ENCODE measurements at regions not wholly inside any gene's neighbourhood (a gene's known extent, or its start where the extent isn't known, plus 50 kb on each side); places are given as distances from the start of the nearest gene placed in this dataset.
"Not testable (repeated sequence)": the region's sequence is repeated elsewhere in the genome, so short reads cannot be mapped to it uniquely, and the experiment has no call there.

DNA sequence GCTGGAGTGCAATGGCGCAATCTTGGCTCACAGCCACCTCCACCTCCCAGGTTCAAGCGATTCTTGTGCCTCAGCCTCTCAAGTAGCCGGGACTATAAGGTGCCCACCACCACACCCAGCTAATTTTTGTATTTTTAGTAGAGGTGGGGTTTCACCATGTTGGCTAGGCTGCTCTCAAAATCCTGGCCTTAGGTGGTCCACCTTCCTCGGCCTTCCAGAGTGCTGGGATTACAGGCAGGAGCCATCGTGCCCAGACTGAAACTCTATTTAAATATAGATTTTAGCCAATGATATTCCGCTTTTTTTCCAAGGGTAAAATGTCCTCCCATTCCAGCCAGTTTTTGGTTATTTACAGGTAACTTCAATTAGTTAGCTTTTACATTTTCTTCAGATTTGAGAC is 79.4 kb upstream of the TPTE start:
- H3K4me1 ChIP-seq; H3K27ac ChIP-seq; H3K4me3 ChIP-seq; H3K27me3 ChIP-seq; DNase-seq; intact Hi-C loops (cut with DNase I); H3K36me3 ChIP-seq: not testable (repeated sequence)
- H3K9me3 ChIP-seq, result peaks cover 0 to 59% (median 22%) of the 10 kb centered on the region in 12 donors
- ATAC-seq, result peak in 1 of 4 donors; percentile 16
- WGBS, 4 donors, result 59 to 64% (median 60%) methylated on average over 6 of the region's 6 CpGs

- H3K27ac ChIP-seq; intact Hi-C loops (cut with DNase I); H3K4me3 ChIP-seq; ATAC-seq; H3K4me1 ChIP-seq; DNase-seq; H3K27me3 ChIP-seq; H3K36me3 ChIP-seq: not testable (repeated sequence)
- peaks cover 0 to 61% (median 6%) of the 10 kb centered on the region in 12 donors for H3K9me3 ChIP-seq
- 46 to 61% (median 54%) methylated on average over 7 of the region's 7 CpGs for WGBS, 4 donors
These were observed 75.7 kb upstream of the TPTE start for GRCh38 chr21:10445685-10446084.

DNA sequence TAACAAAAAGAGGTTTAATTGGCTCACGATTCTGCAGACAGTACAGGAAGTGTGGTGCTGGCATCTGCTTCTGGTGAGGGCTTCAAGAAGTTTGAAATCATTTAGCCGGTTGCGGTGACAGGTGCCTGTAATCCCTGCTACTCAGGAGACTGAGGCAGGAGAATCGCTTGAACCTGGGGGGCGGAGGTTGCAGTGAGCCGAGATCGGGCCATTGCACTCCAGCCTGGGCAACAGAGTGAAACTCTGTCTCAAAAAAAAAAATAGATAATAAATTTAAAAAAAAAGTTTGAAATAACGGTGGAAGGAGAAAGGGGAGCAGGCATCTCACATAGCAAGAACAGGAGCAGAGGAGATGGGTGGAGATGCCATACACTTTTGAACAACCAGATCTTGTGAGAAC is 71.9 kb upstream of the TPTE start:
- H3K36me3 ChIP-seq; DNase-seq; H3K27me3 ChIP-seq; H3K4me1 ChIP-seq; intact Hi-C loops (cut with DNase I); ATAC-seq; H3K27ac ChIP-seq; H3K4me3 ChIP-seq: not testable (repeated sequence)
- peaks cover 0 to 73% (median 8%) of the 10 kb centered on the region in 12 donors for H3K9me3 ChIP-seq
- 66 to 75% (median 70%) methylated on average over 8 of the region's 8 CpGs for WGBS, 4 donors

- H3K4me3 ChIP-seq; DNase-seq; H3K27me3 ChIP-seq; H3K4me1 ChIP-seq; ATAC-seq; H3K27ac ChIP-seq; intact Hi-C loops (cut with DNase I); H3K36me3 ChIP-seq: not testable (repeated sequence)
- WGBS, 4 donors, result 53 to 65% (median 61%) methylated on average over 6 of the region's 6 CpGs
- peaks cover 0 to 62% (median 8%) of the 10 kb centered on the region in 12 donors for H3K9me3 ChIP-seq
These were observed 70.1 kb upstream of the TPTE start for GRCh38 chr21:10451274-10451673.

GRCh38 chr21:10457765-10458164 is 63.6 kb upstream of the TPTE start:
- H3K4me1 ChIP-seq; intact Hi-C loops (cut with DNase I); DNase-seq; H3K36me3 ChIP-seq; H3K27me3 ChIP-seq; H3K4me3 ChIP-seq; H3K27ac ChIP-seq: not testable (repeated sequence)
- peak in 1 of 4 donors; percentile 27 for ATAC-seq
- WGBS, 4 donors, result 33 to 45% (median 38%) methylated on average over 2 of the region's 2 CpGs
- H3K9me3 ChIP-seq, result peaks cover 0 to 59% (median 0%) of the 10 kb centered on the region in 12 donors

DNA sequence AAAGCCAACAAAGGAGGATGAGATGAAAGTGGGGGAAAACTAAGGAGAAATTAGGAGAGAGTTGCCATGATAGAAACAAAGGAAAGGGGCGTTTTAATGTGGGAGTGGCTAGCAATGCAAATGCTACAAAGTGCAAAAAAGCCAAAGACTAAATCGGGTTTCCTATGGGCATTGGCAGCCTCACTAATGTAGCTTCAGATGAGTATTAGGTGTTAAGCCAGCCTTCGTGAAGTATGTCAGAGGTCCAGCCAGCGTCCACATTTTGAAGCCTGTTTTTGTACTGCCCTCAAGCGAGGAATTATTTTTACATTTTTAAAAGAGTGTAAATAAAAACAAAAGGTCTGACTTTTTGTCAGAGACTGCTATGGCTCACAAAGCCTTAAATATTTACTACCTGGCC is 60.4 kb upstream of the TPTE start:
- peaks cover 0 to 80% (median 0%) of the 10 kb centered on the region in 12 donors for H3K9me3 ChIP-seq
- ATAC-seq; H3K27me3 ChIP-seq; H3K36me3 ChIP-seq; H3K27ac ChIP-seq; DNase-seq; H3K4me3 ChIP-seq; H3K4me1 ChIP-seq; intact Hi-C loops (cut with DNase I): not testable (repeated sequence)
- 51 to 57% (median 53%) methylated on average over 5 of the region's 5 CpGs for WGBS, 4 donors

GRCh38 chr21:10461445-10461844 is 59.9 kb upstream of the TPTE start:
- ATAC-seq; H3K27me3 ChIP-seq; H3K4me1 ChIP-seq; intact Hi-C loops (cut with DNase I); H3K36me3 ChIP-seq; H3K4me3 ChIP-seq; H3K27ac ChIP-seq; DNase-seq: not testable (repeated sequence)
- 58 to 67% (median 61%) methylated on average over 8 of the region's 8 CpGs for WGBS, 4 donors
- H3K9me3 ChIP-seq, result peaks cover 0 to 82% (median 0%) of the 10 kb centered on the region in 12 donors

DNA sequence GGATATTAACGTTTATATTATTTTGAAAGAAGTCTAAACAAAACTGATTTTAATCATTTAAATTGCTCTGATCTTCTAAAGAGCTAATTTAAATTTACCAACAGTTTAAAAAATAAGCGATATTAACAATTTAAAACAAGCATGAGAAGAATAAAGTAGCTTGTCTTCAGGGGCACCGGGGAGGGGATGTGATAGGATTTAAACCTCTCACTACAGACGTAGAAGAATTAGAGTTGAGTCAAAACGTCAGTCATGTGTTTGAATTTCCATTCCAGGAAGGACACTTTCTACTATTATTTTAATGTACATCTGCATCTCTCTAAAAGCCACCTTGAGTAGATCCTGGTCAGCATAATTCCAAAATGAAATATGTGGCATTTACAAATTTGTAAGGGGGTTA is 58.2 kb upstream of the TPTE start:
- H3K27ac ChIP-seq, result no peak overlapping the region
- peaks cover 0 to 72% (median 0%) of the 10 kb centered on the region in 12 donors for H3K9me3 ChIP-seq
- WGBS, 4 donors, result 34 to 42% (median 36%) methylated on average over 5 of the region's 5 CpGs
- ATAC-seq (no peak), DNase-seq (no peak)
- no peaks in the 10 kb centered on the region for H3K36me3 ChIP-seq
- no peak for TF ChIP-seq POLR2A (IDR thresholded peaks at IDR 0.05)
- TF ChIP-seq CTCF (IDR thresholded peaks at IDR 0.05), result no peak
- intact Hi-C loops (cut with DNase I), result no loop called here
- no peak overlapping the region for H3K4me3 ChIP-seq
- H3K4me1 ChIP-seq, result no peaks in the 10 kb centered on the region
- peaks cover 0 to 6% (median 0%) of the 10 kb centered on the region in 9 donors for H3K27me3 ChIP-seq

All from heart left ventricle (tissue), 16 donors.